NCI-H1436 treated with DMSO at 0.1 percent for 48 hours (cell line): ENCODE measurements at regions not wholly inside any gene's neighbourhood (a gene's known extent, or its start where the extent isn't known, plus 50 kb on each side); places are given as distances from the start of the nearest gene placed in this dataset.
"Not testable (repeated sequence)": the region's sequence is repeated elsewhere in the genome, so short reads cannot be mapped to it uniquely, and the experiment has no call there.

Source experiments
- DNase-seq: peaks from one replicate; lab custom pipeline; 2025; lab: John Stamatoyannopoulos, UW

DNA sequence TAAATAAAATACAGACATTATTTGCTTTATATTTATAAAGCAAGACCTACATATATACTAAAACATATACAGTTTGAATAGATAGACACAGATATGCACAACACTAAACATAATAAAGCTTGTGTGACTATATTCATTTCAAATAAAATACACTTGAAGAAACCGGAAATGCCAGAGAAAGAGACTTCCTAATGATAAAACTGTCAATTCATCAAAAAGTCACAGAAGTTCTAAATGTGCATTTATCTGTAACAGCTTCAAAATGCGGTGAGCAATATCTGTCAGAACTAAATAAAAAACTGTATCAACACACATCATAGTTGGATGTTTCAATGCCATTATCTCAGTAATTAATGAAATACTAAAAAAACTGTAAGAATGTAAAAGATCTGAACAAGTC, 60.6 kb upstream of the CTSV start:
- DNase-seq = not testable (repeated sequence)

DNA sequence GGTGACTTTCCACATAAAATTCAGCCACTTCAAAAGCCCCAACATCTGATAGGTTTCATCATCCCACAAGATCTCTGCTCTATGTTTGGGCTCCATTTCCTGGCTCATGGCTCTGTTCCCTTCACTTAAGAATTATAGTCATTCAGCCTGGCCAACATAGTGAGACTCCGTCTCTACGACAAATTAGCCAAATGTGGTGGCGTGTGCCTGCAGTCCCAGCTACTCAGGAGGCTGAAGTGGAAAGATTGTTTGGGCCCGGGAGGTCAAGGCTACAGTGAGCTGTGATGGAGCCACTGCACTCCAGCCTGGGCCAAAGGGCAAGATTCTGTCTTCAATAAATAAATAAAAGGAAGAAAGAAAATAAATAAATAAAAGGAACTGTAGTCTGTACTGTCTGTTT, 57.9 kb upstream of the CTSV start:
- no peak for DNase-seq

DNA sequence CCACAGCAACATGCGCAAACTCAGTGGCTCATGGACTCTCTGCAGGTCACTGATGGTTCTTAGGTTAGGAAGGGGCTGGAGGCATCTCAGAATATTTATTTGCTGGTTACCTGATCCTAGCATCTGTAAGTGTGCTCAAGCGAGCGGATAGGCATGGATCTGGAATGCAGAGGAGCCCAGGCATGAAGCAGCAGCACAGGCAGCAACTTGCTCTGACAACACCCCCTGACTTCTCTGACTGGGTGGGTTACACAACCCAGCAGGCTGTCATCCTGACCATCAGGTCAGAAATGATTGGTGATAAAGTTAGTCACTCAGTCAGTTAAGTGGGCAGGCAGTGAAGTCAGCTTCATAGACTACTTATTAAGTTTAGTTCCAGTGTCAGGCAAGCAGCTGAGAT, 50.4 kb upstream of the CTSV start:
- DNase-seq = not testable (repeated sequence)
